MCF 10A (cell line): ENCODE measurements at regions not wholly inside any gene's neighbourhood (a gene's known extent, or its start where the extent isn't known, plus 50 kb on each side); places are given as distances from the start of the nearest gene placed in this dataset.

ENCODE experiments used
- BruUV-seq: library from RNA; stranded (reverse); fragments of 400-500 nt; replicated peaks from 2 replicates; lab custom pipeline; 2021; lab: Mats Ljungman, UMichigan
- CTCF ChIA-PET: fragments of 300-600 bp; sonication (Branson Sonifier 250); formaldehyde crosslinking; extraction: SDS; loops from one replicate; lab custom pipeline; 2021; ENCODE audit warnings: antibody characterized with exemption, inconsistent platforms; lab: Yijun Ruan, JAX
- POLR2A ChIA-PET: fragments of 300-600, 350-650 bp; sonication (Branson Sonifier 250); formaldehyde crosslinking; extraction: SDS; loops from one replicate; lab custom pipeline; 2020; ENCODE audit warnings: antibody characterized with exemption, inconsistent platforms; lab: Yijun Ruan, JAX
- DNase-seq: peaks from one replicate; pipeline ENCODE4 v3.0.0-alpha.2; 2018; ENCODE audit not compliant: unreplicated experiment
- H3K27ac Mint-ChIP-seq: one replicate; pipeline ENCODE4 v1.8.0; 2022; ENCODE audit warnings: mild to moderate bottlenecking, low read depth, mixed read lengths; ENCODE audit not compliant: unreplicated experiment
- H3K27me3 Mint-ChIP-seq: one replicate; pipeline ENCODE4 v1.8.0; 2022; ENCODE audit warnings: mixed read lengths; ENCODE audit not compliant: insufficient read depth, unreplicated experiment
- H3K36me3 Mint-ChIP-seq: one replicate; pipeline ENCODE4 v1.8.0; 2022; ENCODE audit warnings: mild to moderate bottlenecking, moderate library complexity, mixed read lengths; ENCODE audit not compliant: insufficient read depth, unreplicated experiment
- H3K4me1 Mint-ChIP-seq: one replicate; pipeline ENCODE4 v1.8.0; 2022; ENCODE audit warnings: mixed read lengths; ENCODE audit not compliant: insufficient read depth, unreplicated experiment
- H3K4me3 Mint-ChIP-seq: one replicate; pipeline ENCODE4 v1.8.0; 2022; ENCODE audit warnings: mild to moderate bottlenecking, moderate library complexity, mixed read lengths; ENCODE audit not compliant: unreplicated experiment
- H3K9me3 Mint-ChIP-seq: one replicate; pipeline ENCODE4 v1.8.0; 2022; ENCODE audit warnings: mixed read lengths; ENCODE audit not compliant: unreplicated experiment
- CTCF ChIP-seq: fragments of 200-600 bp; IDR thresholded peaks from one replicate; pipeline ENCODE4 v1.8.0; 2022; ENCODE audit warnings: antibody characterized with exemption, mild to moderate bottlenecking; ENCODE audit not compliant: unreplicated experiment
- intact Hi-C: fragments of 100-400 bp; cut with micrococcal nuclease; formaldehyde crosslinking; loops from 2 replicates; pipeline ENCODE4 v1.14.1; 2022

- Mint-ChIP-seq H3K4me3 (no peak overlapping the region), H3K27me3 (no peaks in the 10 kb centered on the region), H3K9me3 (no peaks in the 10 kb centered on the region), H3K4me1 (peaks cover 8% of the 10 kb centered on the region), H3K36me3 (no peaks in the 10 kb centered on the region), H3K27ac (no peak overlapping the region)
- no peak for DNase-seq
- ChIA-PET CTCF (interaction anchor here (0.5 to 0.9 kb wide), 8 partner anchors 31 to 651 kb away, joined by 3 to 6 read pairs (median 3); no protein-coding TSS in a partner anchor), POLR2A (interaction anchor here (1.7 kb wide), 1 partner anchor 17 kb away, joined by 5 read pairs; no protein-coding TSS in a partner anchor)
- no TSS peak for BruUV-seq
- no peak for TF ChIP-seq CTCF
- intact Hi-C loops = no loop called here
Measured at GRCh38 chr1:221510793-221511503, 230.9 kb downstream of the DUSP10 start.

GRCh38 chr1:221511797-221512196 is 230.1 kb downstream of the DUSP10 start:
- H3K36me3 Mint-ChIP-seq = no peaks in the 10 kb centered on the region
- H3K4me1 Mint-ChIP-seq = peaks cover 8% of the 10 kb centered on the region
- POLR2A ChIA-PET = interaction anchor here (0.7 kb wide), 1 partner anchor 38 kb away, joined by 4 read pairs; no protein-coding TSS in a partner anchor
- H3K4me3 Mint-ChIP-seq = no peak overlapping the region
- no peak overlapping the region for H3K27ac Mint-ChIP-seq
- no TSS peak for BruUV-seq
- intact Hi-C loops = no loop called here
- DNase-seq = no peak
- CTCF ChIA-PET = interaction anchor here (0.6 to 0.9 kb wide), 2 partner anchors 33 to 593 kb away, joined by 3 read pairs; no protein-coding TSS in a partner anchor
- no peak for TF ChIP-seq CTCF
- no peaks in the 10 kb centered on the region for H3K27me3 Mint-ChIP-seq
- no peaks in the 10 kb centered on the region for H3K9me3 Mint-ChIP-seq

GRCh38 chr1:221514806-221515205 is 227.1 kb downstream of the DUSP10 start:
- POLR2A ChIA-PET = interaction anchor here (1.0 kb wide), 1 partner anchor 9 kb away, joined by 7 read pairs; no protein-coding TSS in a partner anchor
- Mint-ChIP-seq H3K27ac (no peak overlapping the region), H3K36me3 (no peaks in the 10 kb centered on the region), H3K4me3 (no peak overlapping the region), H3K9me3 (no peaks in the 10 kb centered on the region), H3K27me3 (no peaks in the 10 kb centered on the region), H3K4me1 (peaks cover 7% of the 10 kb centered on the region)
- no peak for TF ChIP-seq CTCF
- no peak for DNase-seq
- CTCF ChIA-PET = interaction anchor here (1.3 to 1.8 kb wide), 2 partner anchors 26 to 37 kb away, joined by 5 to 6 read pairs; no protein-coding TSS in a partner anchor
- intact Hi-C loops = no loop called here
- BruUV-seq = no TSS peak

GRCh38 chr1:221515496-221515895 is 226.4 kb downstream of the DUSP10 start:
- no TSS peak for BruUV-seq
- peaks cover 7% of the 10 kb centered on the region for H3K4me1 Mint-ChIP-seq
- POLR2A ChIA-PET = interaction anchor here (0.6 to 1.0 kb wide), 2 partner anchors 9 to 536 kb away, joined by 4 to 7 read pairs; no protein-coding TSS in a partner anchor
- no peaks in the 10 kb centered on the region for H3K36me3 Mint-ChIP-seq
- H3K4me3 Mint-ChIP-seq = no peak overlapping the region
- no peaks in the 10 kb centered on the region for H3K27me3 Mint-ChIP-seq
- intact Hi-C loops = no loop called here
- CTCF ChIA-PET = interaction anchor here (0.6 to 1.8 kb wide), 5 partner anchors 10 to 1278 kb away, joined by 3 to 6 read pairs (median 4); no protein-coding TSS in a partner anchor
- no peaks in the 10 kb centered on the region for H3K9me3 Mint-ChIP-seq
- no peak for DNase-seq
- no peak overlapping the region for H3K27ac Mint-ChIP-seq
- no peak for TF ChIP-seq CTCF
